ENCODE measurements at regions not wholly inside any gene's neighbourhood (a gene's known extent, or its start where the extent isn't known, plus 50 kb on each side); places are given as distances from the start of the nearest gene placed in this dataset.
"Not testable (repeated sequence)": the region's sequence is repeated elsewhere in the genome, so short reads cannot be mapped to it uniquely, and the experiment has no call there.

DNA sequence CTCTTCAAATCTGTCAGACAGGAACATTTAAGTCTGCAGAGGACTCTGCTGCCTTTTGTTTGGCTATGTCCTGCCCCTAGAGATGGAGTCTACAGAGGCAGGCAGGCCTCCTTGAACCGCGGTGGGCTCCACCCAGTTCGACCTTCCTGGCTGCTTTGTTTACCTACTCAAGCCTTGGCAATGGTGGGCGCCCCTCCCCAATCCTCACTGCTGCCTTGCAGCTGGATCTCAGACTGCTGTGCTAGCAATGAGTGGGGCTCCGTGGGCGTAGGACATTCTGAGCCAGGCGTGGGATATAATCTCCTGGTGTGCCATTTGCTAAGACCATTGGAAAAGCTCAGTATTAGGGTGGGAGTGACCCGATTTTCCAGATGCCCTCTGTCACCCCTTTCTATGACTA is 250.7 kb upstream of the PKP2 start:
- TF ChIP-seq, protein P1, sequence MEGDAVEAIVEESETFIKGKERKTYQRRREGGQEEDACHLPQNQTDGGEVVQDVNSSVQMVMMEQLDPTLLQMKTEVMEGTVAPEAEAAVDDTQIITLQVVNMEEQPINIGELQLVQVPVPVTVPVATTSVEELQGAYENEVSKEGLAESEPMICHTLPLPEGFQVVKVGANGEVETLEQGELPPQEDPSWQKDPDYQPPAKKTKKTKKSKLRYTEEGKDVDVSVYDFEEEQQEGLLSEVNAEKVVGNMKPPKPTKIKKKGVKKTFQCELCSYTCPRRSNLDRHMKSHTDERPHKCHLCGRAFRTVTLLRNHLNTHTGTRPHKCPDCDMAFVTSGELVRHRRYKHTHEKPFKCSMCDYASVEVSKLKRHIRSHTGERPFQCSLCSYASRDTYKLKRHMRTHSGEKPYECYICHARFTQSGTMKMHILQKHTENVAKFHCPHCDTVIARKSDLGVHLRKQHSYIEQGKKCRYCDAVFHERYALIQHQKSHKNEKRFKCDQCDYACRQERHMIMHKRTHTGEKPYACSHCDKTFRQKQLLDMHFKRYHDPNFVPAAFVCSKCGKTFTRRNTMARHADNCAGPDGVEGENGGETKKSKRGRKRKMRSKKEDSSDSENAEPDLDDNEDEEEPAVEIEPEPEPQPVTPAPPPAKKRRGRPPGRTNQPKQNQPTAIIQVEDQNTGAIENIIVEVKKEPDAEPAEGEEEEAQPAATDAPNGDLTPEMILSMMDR (IDR thresholded peaks at IDR 0.05; ENCODE audit: poor library complexity) = not testable (repeated sequence)
- TF ChIP-seq EZH2 (IDR thresholded peaks at IDR 0.05; ENCODE audit: borderline replicate concordance) = not testable (repeated sequence)

Data from hepatocyte (in vitro differentiated cells).